HG03521 (cell line): ENCODE measurements at regions not wholly inside any gene's neighbourhood (a gene's known extent, or its start where the extent isn't known, plus 50 kb on each side); places are given as distances from the start of the nearest gene placed in this dataset.
"Not testable (repeated sequence)": the region's sequence is repeated elsewhere in the genome, so short reads cannot be mapped to it uniquely, and the experiment has no call there.

Experiments used
- ATAC-seq: cut with Tn5 transposase; IDR thresholded peaks from one replicate; pipeline ENCODE4 v1.9.1; 2021; ENCODE audit warnings: mild to moderate bottlenecking, moderate library complexity; ENCODE audit not compliant: unreplicated experiment

DNA sequence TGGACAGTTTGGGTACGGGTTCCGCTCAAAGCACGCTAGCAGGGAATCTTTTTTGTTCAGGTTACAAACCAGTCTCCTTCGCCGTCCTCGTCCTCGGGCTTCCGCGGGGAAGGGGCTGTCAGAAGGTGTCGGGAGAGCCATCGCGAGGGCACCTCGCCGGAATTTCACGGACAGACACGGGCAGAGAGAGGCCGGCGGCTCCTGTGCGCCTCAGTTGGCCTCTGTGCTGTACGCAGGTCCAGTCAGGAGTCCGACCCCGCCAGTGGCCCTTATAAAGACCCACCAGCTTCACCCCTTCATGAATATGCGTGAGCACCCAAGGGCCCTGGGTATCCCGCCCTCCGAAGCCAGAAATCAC is 362.1 kb upstream of the DEFB115 start:
- ATAC-seq: not testable (repeated sequence)

GRCh38 chr20:30899370-30900079 is 357.9 kb upstream of the DEFB115 start:
- not testable (repeated sequence) for ATAC-seq

GRCh38 chr20:30900080-30900719 is 357.3 kb upstream of the DEFB115 start:
- ATAC-seq: not testable (repeated sequence)

GRCh38 chr20:30905231-30905630 is 352.2 kb upstream of the DEFB115 start:
- not testable (repeated sequence) for ATAC-seq

DNA sequence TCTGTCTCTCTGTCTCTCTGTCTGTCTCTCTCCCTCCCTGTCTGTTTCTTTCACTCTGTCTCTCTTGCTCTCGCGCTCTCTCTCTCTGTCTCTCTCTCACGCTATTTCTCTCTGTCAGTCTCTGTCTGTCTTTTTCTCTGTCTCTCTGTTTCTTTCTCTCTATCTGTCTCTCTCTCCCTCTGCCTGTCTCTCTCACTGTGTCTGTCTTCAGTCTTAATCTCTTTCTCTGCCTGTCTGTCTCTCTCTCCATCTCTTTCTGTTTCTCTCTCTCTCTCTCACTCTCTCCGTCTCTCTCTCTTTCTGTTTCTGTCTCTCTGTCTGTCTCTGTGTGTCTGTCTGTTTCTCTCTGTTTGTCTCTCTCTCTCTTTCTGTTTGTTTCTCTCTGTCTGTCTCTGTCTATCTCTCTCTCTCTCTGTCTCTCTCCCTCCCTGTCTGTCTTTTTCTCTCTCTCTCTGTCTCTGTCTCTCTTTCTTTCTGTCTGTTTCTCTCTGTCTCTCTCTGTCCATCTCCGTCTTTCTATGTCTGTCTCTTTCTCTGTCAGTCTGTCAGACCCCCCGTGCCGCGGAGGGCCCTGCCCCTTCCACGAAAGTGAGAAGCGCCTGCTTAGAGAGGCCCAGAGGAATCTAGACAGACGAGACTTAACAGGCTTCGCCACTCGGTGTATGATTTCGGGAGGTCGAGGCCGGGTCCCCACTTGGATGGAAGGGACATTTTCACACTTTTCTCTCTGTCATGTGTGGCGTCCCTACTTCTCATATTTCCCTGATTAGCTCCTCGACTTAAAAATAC is 346.3 kb upstream of the DEFB115 start:
- ATAC-seq: no peak

- ATAC-seq: not testable (repeated sequence)
These were observed 345.4 kb upstream of the DEFB115 start for GRCh38 chr20:30911832-30912660.

GRCh38 chr20:30912661-30913026 is 344.8 kb upstream of the DEFB115 start:
- ATAC-seq: not testable (repeated sequence)

DNA sequence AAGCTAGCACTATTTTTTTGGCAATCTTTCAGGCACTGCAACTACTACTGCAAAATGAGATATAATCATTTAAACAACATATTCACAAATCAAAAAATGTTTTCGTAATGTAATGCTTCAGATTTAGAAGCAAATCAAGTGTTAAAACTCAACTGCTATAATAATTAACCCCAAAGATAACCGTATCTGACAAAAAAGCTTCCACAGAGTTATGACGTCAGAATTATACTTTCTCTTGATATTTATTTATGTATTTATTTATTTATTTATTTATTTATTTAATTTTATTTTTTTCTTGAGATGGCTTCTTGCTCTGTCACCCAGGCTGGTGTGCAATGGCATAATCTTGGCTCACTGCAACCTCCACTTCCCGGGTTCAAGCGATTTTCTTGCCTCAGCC is 341.1 kb upstream of the DEFB115 start:
- not testable (repeated sequence) for ATAC-seq

DNA sequence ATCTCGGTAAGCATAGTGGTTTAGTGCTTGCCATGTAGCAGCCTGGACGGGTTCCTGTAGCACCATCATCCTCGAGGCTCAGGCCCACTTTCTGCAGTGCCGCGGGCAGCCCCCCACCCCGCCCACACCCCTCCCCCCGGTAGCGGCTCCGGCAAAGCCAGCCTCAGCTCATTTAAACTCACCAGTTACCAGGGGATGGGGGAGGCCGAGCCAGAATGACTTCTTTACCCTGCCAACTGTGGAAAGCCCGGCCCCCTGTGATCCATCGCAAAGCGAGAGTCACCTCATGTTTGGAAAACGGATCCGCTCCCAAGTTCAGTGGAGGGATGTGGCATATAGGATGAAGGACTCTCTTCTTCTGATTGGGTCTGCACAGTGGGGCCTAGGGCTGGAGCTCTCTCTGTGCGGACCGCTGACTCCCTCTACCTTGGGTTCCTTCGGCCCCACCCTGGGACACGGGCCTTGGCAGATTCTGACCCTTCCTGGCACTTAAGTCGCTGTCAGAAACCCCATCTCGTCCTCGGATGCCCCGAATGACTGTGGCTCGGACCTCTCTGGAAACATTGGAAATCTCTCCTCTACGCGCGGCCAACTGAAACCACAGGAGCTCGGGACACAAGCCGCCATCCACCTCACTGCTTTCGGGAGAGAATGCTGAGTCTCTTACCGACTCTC is 337.8 kb upstream of the DEFB115 start:
- ATAC-seq: no peak

DNA sequence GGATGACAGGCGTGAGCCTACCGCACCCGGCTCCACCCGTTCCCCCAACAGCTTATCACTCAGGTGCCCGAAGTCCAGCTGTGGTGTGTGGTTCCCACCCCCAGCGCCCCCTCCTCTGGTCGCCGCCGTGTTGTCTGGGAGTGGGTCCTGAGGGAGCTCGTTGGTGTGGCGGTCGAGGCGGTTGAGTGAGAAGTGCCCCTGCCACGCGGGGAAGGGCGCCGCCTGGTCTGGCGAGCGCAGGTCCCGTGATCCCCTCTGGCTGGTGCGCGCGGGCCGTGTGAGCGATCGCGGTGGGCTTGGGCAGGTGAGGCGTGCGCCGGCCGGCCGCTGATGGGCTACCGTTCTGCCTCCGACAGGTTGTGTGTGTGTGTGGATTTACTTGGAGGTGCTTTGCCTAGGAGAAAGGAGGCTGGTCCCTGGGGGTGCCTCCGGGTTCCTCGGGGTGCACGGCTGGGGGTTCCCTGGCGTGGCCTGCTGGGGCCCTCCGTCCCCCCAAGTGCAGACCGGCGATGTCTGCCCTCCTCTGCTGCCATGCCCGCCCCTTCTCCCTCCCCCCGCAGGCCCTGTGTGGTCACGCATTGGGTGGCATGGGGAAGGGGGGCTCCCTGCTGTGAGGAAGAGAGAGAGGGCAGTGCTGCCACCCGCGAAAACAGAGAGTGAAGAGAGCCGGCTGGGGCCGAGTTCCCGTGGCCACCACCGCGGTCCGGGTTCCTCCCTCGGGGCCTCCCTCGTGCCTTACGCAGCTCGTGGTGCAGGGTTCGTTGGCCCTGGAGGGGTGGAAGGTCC is 336.0 kb upstream of the DEFB115 start:
- ATAC-seq: no peak

DNA sequence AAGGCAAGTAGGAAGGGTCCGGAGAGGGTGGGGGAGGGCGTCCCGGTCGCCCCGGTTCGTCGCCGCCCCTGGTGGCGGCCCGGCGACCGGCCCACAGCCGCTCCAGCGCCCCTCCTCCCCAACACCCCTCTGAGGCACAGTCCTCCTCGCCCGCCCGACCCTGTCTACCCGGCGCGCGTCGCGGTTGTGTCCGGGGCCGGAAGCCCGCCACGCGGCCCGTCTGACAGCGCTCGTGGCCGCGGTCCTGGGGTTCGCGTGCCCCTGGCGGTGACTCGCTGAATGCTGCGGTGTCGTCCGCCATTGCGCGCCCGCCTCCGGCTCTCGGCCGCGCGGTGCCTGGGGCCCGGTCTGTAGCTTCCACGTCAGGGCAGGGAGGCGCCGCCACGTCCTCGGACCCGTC is 335.3 kb upstream of the DEFB115 start:
- ATAC-seq: no peak

GRCh38 chr20:30937790-30938189 is 319.7 kb upstream of the DEFB115 start:
- no peak for ATAC-seq

DNA sequence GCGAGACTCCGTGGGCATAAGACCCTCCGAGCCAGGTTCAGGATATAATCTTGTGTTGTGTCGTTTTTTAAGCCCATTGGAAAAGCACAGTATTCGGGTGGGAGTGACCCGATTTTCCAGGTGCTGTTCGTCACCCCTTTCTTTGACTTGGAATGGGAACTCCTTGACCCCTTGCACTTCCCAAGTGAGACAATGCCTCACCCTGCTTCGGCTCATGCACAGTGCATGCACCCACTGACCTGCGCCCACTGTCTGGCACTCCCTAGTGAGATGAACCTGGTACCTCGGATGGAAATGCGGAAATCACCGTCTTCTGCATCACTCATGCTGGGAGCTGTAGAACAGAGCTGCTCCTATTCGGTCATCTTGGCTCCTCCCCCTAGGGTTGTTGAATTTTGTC is 307.7 kb upstream of the DEFB115 start:
- no peak for ATAC-seq

DNA sequence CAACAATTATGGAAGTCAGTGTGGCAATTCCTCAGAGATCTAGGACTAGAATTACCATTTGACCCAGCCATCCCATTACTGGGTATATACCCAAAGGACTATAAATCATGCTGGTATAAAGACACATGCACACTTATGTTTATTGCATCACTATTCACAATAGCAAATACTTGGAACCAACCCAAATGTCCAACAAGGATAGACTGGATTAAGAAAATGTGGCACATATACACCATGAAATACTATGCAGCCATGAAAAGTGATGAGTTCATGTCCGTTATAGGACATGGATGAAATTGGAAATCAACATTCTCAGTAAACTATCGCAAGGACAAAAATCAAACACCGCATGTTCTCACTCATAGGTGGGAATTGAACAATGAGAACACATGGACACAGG is 306.4 kb upstream of the DEFB115 start:
- not testable (repeated sequence) for ATAC-seq

- not testable (repeated sequence) for ATAC-seq
These were observed 300.8 kb upstream of the DEFB115 start for GRCh38 chr20:30956649-30957048.

DNA sequence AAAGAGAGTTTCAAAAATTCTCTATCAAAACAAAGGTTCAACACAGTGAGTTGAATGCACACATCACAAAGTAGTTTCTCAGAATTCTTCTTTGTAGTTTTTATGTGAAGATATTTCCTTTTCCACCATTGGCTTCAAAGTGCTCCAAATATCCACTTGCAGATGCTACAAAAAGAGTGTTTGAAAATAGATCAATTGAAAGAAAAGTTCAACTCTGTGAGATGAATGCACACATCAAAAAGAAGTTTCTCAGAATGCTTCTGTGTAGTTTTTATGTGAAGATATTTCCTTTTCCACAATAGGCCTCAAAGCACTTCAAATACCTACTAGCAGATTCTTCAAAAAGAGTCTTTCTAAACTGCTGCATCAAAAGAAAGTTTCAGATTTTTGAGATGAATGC is 298.3 kb upstream of the DEFB115 start:
- ATAC-seq: not testable (repeated sequence)

GRCh38 chr20:30963591-30963990 is 293.9 kb upstream of the DEFB115 start:
- ATAC-seq: no peak

DNA sequence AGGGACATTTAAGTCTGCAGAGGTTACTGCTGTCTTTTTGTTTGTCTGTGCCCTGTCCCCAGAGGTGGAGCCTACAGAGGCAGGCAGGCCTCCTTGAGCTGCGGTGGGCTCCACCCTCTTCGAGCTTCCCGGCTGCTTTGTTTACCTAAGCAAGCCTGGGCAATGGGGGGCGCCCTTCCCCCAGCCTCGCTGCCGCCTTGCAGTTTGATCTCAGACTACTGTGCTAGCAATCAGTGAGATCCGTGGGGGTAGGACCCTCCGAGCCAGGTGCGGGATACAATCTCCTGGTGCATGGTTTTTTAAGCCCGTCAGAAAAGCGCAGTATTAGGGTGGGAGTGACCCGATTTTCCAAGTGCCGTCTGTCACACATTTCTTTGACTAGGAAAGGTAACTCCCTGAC is 281.6 kb upstream of the DEFB115 start:
- not testable (repeated sequence) for ATAC-seq

DNA sequence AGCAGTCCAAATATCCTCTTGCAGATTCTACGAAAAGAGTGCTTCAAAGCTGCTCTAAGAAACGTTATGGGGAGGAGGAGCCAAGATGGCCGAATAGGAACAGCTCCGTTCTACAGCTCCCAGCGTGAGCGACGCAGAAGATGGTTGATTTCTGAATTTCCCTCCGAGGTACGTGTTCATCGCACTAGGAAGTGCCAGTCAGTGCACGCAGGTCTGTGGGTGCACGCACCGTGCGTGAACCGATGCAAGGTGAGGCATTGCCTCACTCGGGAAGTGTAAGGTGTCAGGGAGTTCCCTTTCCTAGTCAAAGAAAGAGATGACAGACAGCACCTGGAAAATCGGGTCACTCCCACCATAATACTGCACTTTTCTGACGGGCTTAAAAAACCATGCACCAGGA is 272.1 kb upstream of the DEFB115 start:
- ATAC-seq: no peak
